GM21381 (cell line): ENCODE measurements at regions not wholly inside any gene's neighbourhood (a gene's known extent, or its start where the extent isn't known, plus 50 kb on each side); places are given as distances from the start of the nearest gene placed in this dataset.
"Not testable (repeated sequence)": the region's sequence is repeated elsewhere in the genome, so short reads cannot be mapped to it uniquely, and the experiment has no call there.

Experiments used
- ATAC-seq: cut with Tn5 transposase; IDR thresholded peaks from one replicate; pipeline ENCODE4 v1.9.1; 2021; ENCODE audit warnings: mild to moderate bottlenecking, moderate library complexity; ENCODE audit not compliant: unreplicated experiment

GRCh38 chr10:91002656-91003055 is 81.8 kb upstream of the ANKRD1 start:
- ATAC-seq: no peak

- not testable (repeated sequence) for ATAC-seq
Observed at GRCh38 chr10:91003379-91003778, 82.5 kb upstream of the ANKRD1 start.

GRCh38 chr10:91005276-91005675 is 84.4 kb upstream of the ANKRD1 start:
- ATAC-seq: not testable (repeated sequence)

- ATAC-seq: peak; percentile 43
Observed at GRCh38 chr10:91006001-91006751, 85.3 kb upstream of the ANKRD1 start.

GRCh38 chr10:91006752-91007346 is 86.0 kb upstream of the ANKRD1 start:
- peak; percentile 93 for ATAC-seq

GRCh38 chr10:91007655-91008054 is 86.8 kb upstream of the ANKRD1 start:
- ATAC-seq: no peak

- ATAC-seq: no peak
Observed at GRCh38 chr10:91009121-91009520, 88.2 kb upstream of the ANKRD1 start.

- ATAC-seq: no peak
Observed at GRCh38 chr10:91010952-91011351, 90.1 kb upstream of the ANKRD1 start.

- no peak for ATAC-seq
Observed at GRCh38 chr10:91012502-91012901, 91.6 kb upstream of the ANKRD1 start.

GRCh38 chr10:91013985-91014384 is 93.1 kb upstream of the ANKRD1 start:
- no peak for ATAC-seq

GRCh38 chr10:91017198-91017597 is 96.3 kb upstream of the ANKRD1 start:
- no peak for ATAC-seq

GRCh38 chr10:91021901-91022300 is 101.0 kb upstream of the ANKRD1 start:
- no peak for ATAC-seq

GRCh38 chr10:91022390-91022789 is 101.5 kb upstream of the ANKRD1 start:
- ATAC-seq: no peak

- ATAC-seq: no peak
Observed at GRCh38 chr10:91022924-91023699, 102.2 kb upstream of the ANKRD1 start.

- ATAC-seq: no peak
Observed at GRCh38 chr10:91023700-91024398, 103.0 kb upstream of the ANKRD1 start.

GRCh38 chr10:91024541-91024940 is 103.7 kb upstream of the ANKRD1 start:
- ATAC-seq: no peak

GRCh38 chr10:91032611-91033206 is 111.8 kb upstream of the ANKRD1 start:
- no peak for ATAC-seq

GRCh38 chr10:91033324-91033950 is 112.5 kb upstream of the ANKRD1 start:
- no peak for ATAC-seq

- no peak for ATAC-seq
Observed at GRCh38 chr10:91034042-91034441, 113.2 kb upstream of the ANKRD1 start.

GRCh38 chr10:91034494-91035159 is 113.7 kb upstream of the ANKRD1 start:
- no peak for ATAC-seq
